ENCODE measurements at regions not wholly inside any gene's neighbourhood (a gene's known extent, or its start where the extent isn't known, plus 50 kb on each side); places are given as distances from the start of the nearest gene placed in this dataset.
"Not testable (repeated sequence)": the region's sequence is repeated elsewhere in the genome, so short reads cannot be mapped to it uniquely, and the experiment has no call there.

DNA sequence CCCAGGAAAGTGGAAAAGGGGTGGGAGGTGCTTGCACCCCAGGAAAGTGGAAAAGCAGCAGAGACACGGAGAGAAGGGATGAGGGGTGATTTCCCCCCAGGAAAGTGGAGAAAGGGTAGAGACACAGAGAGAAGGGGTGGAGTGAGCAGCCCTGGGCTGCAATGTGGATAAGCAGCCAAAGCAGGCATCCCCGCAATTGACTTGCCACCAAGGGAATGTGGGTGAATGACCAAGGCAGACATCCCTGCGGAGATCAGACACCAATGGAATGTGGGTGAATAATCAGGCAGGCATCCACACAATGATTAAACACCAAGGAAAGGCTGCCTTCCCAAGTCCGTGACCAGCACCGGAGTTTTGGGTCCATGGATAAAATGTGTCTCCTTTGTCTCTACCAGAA is 68.5 kb upstream of the SLC4A7 start:
- TF ChIP-seq, protein P1, sequence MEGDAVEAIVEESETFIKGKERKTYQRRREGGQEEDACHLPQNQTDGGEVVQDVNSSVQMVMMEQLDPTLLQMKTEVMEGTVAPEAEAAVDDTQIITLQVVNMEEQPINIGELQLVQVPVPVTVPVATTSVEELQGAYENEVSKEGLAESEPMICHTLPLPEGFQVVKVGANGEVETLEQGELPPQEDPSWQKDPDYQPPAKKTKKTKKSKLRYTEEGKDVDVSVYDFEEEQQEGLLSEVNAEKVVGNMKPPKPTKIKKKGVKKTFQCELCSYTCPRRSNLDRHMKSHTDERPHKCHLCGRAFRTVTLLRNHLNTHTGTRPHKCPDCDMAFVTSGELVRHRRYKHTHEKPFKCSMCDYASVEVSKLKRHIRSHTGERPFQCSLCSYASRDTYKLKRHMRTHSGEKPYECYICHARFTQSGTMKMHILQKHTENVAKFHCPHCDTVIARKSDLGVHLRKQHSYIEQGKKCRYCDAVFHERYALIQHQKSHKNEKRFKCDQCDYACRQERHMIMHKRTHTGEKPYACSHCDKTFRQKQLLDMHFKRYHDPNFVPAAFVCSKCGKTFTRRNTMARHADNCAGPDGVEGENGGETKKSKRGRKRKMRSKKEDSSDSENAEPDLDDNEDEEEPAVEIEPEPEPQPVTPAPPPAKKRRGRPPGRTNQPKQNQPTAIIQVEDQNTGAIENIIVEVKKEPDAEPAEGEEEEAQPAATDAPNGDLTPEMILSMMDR (IDR thresholded peaks at IDR 0.05; ENCODE audit: low read depth, low read length, poor library complexity, severe bottlenecking) = not testable (repeated sequence)
- not testable (repeated sequence) for TF ChIP-seq EZH2phosphoT487 (IDR thresholded peaks at IDR 0.05; ENCODE audit: borderline replicate concordance, low read length)
